Lower leg skin (tissue), 4 donors: ENCODE measurements at regions not wholly inside any gene's neighbourhood (a gene's known extent, or its start where the extent isn't known, plus 50 kb on each side); places are given as distances from the start of the nearest gene placed in this dataset.

ENCODE experiments used
- DNase-seq, 2 donors: peaks; one replicate each; pipeline ENCODE4 v3.0.0-alpha.2; 2019; ENCODE audit warnings: low spot score in 2 of 2
- H3K4me3 ChIP-seq: fragments of 200-600 bp; sonication (generic); 2 replicates; pipeline ENCODE4 v1.5.1; 2017; ENCODE audit warnings: mild to moderate bottlenecking, low read depth; ENCODE audit not compliant: poor library complexity, severe bottlenecking
- CTCF ChIP-seq, 3 donors: fragments of 450-650 bp; IDR thresholded peaks; one replicate each; pipeline ENCODE4 v1.5.1; 2016; ENCODE audit warnings: antibody characterized with exemption in 3 of 3, mild to moderate bottlenecking in 3 of 3, moderate library complexity in 2 of 3
- POLR2A ChIP-seq, 2 donors: fragments of 450-650 bp; IDR thresholded peaks; one replicate each; pipeline ENCODE4 v1.6.1; 2016 to 2017; ENCODE audit warnings: antibody characterized with exemption in 2 of 2, mild to moderate bottlenecking in 1 of 2, moderate library complexity in 1 of 2
- WGBS, 2 donors: methylation state at CpG; one replicate each; pipeline ENCODE4 v1.1.5; 2018; 5-methylcytosine and 5-hydroxymethylcytosine counted together
- intact Hi-C: fragments of 100-400 bp; cut with DNase I; formaldehyde crosslinking; loops from one replicate; pipeline ENCODE4 v1.15.0; 2023; ENCODE audit warnings: low total_unique reads

- WGBS, 2 donors = 91 to 97% methylated on average over 3 of the region's 3 CpGs
- intact Hi-C loops = no loop called here
- TF ChIP-seq POLR2A (IDR thresholded peaks at IDR 0.05) (no peak), CTCF (IDR thresholded peaks at IDR 0.05) (no peak)
- no peak for DNase-seq
- H3K4me3 ChIP-seq = no peak overlapping the region
Observed at GRCh38 chr1:192022827-192023226, 135.4 kb upstream of the RGS18 start.

DNA sequence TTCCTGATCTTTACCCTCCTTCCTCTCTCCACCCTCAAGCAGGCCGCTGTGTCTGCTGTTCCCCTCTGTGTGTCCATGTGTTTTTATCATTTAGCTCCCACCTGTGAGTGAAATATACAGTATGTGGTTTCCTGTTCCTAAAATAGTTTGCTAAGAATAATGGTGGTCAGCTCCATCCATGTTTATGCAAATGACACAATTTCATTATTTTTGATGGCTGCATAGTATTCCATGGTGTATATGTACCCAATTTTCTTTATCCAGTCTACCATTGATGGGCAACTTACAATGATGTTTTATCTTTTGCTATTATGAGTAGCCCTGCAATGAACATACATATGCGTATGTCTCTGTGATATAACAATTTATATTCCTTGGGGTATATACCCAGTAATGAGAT, 133.4 kb upstream of the RGS18 start:
- no peak overlapping the region for H3K4me3 ChIP-seq
- TF ChIP-seq POLR2A (IDR thresholded peaks at IDR 0.05) (no peak), CTCF (IDR thresholded peaks at IDR 0.05) (no peak)
- WGBS, 2 donors = 95 to 98% methylated on average over 2 of the region's 2 CpGs
- DNase-seq = no peak
- intact Hi-C loops = no loop called here

DNA sequence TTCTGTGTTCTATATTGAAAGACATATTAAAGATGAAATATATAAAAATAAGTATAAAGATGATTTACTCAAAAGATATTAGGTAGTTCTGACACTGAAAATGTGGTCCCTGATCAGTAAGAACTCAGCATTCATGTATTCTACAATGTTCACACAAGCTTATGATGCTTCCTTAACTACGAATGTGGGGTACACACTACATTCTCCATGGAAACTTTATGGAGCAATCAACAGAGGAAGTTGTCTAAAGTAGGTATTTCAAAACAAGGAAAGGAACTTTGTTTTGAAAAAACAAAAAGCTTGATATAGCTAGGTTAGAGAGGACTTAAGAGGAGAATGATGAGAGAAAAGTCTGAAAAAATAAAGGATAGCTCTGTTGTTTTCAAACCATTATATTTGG, 119.7 kb upstream of the RGS18 start:
- intact Hi-C loops = no loop called here
- no peak for TF ChIP-seq POLR2A (IDR thresholded peaks at IDR 0.05)
- no peak for TF ChIP-seq CTCF (IDR thresholded peaks at IDR 0.05)
- WGBS, 2 donors = 80 to 87% methylated on average over 1 of the region's 1 CpG
- DNase-seq = no peak
- H3K4me3 ChIP-seq = no peak overlapping the region

GRCh38 chr1:192045131-192045530, 113.1 kb upstream of the RGS18 start:
- DNase-seq = no peak
- intact Hi-C loops = no loop called here
- no peak overlapping the region for H3K4me3 ChIP-seq
- TF ChIP-seq CTCF (IDR thresholded peaks at IDR 0.05) (no peak), POLR2A (IDR thresholded peaks at IDR 0.05) (no peak)
- 17 to 25% methylated on average over 3 of the region's 3 CpGs for WGBS, 2 donors

DNA sequence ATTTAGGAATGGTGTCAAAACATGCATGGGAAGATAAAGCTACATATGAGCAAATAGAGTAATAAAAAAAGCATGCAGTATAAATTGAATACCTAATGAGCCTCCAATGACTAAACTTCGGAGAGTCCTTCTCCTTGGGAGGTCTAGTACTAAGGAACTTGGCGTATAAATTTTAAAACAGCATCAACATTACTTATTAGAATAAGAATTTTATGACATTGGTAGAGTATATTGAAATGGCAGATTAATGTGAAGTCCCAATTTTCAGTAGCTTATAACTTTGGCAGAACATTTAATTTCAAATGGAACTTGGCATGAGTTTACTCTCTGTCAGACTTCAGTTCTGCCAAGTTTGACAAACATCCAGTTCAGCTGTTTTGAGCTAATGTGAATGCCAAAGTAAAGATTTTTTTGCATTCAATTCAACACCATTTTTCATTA, 104.7 kb upstream of the RGS18 start:
- no peak for DNase-seq

More for the DNA sequence above, 104.7 kb upstream of the RGS18 start:
- intact Hi-C loops = no loop called here
- no peak for TF ChIP-seq POLR2A (IDR thresholded peaks at IDR 0.05)
- TF ChIP-seq CTCF (IDR thresholded peaks at IDR 0.05) = no peak
- no peak overlapping the region for H3K4me3 ChIP-seq
- WGBS, 2 donors = 19 to 28% methylated on average over 2 of the region's 2 CpGs
